Nephron (organoid): ENCODE measurements at regions not wholly inside any gene's neighbourhood (a gene's known extent, or its start where the extent isn't known, plus 50 kb on each side); places are given as distances from the start of the nearest gene placed in this dataset.

Experiments
- H3K27ac Mint-ChIP-seq, 3 experiments: 2 replicates each; pipeline ENCODE4 v1.8.0; 2020; ENCODE audit warnings: mixed read lengths in 3 of 3, mild to moderate bottlenecking in 2 of 3, moderate library complexity in 1 of 3
- H3K27me3 Mint-ChIP-seq: 2 replicates; pipeline ENCODE4 v1.8.0; 2021; ENCODE audit warnings: low read depth, mild to moderate bottlenecking, moderate library complexity, mixed read lengths
- H3K36me3 Mint-ChIP-seq: 2 replicates; pipeline ENCODE4 v1.8.0; 2020; ENCODE audit warnings: low read depth, mixed read lengths
- H3K4me1 Mint-ChIP-seq: 2 replicates; pipeline ENCODE4 v1.8.0; 2020; ENCODE audit warnings: mixed read lengths
- H3K4me3 Mint-ChIP-seq, 3 experiments: 2 replicates each; pipeline ENCODE4 v1.8.0; 2020; ENCODE audit warnings: mild to moderate bottlenecking in 3 of 3, mixed read lengths in 3 of 3, moderate library complexity in 2 of 3
- H3K9me3 Mint-ChIP-seq: 2 replicates; pipeline ENCODE4 v1.8.0; 2020; ENCODE audit warnings: mixed read lengths
- TF ChIP-seq, protein P1 (sequence below), 3 experiments: fragments of 200-600 bp; sonication (generic); IDR thresholded peaks; one replicate each; pipeline ENCODE4 v1.5.0; 2021; ENCODE audit warnings: antibody characterized with exemption in 3 of 3; ENCODE audit not compliant: unreplicated experiment in 3 of 3

DNA sequence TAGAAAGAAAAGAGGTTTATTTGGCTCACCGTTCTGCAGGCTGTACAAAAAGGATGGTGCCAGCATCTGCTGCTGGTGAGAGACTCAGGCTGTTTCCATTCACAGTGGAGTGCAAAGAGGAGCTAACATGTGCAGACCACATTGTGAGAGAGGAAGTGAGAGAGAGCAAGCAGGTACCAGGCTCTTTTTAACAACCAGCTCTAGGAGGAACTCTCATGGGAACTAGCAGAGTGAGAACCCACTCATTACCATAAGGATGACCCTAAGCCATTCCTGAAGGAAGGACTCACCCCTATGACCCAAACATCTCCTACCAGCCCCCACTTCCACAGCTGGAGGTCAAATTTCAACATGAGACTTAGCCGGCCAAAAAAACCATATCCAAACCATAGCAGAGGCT, 158.6 kb upstream of the ADGRL3 start:
- no peaks in the 10 kb centered on the region for H3K4me1 Mint-ChIP-seq
- H3K4me3 Mint-ChIP-seq, result no peak overlapping the region
- H3K27me3 Mint-ChIP-seq, result no peaks in the 10 kb centered on the region
- no peak overlapping the region for H3K27ac Mint-ChIP-seq
- peaks cover 2% of the 10 kb centered on the region for H3K9me3 Mint-ChIP-seq
- H3K36me3 Mint-ChIP-seq, result no peaks in the 10 kb centered on the region
- TF ChIP-seq, protein P1, sequence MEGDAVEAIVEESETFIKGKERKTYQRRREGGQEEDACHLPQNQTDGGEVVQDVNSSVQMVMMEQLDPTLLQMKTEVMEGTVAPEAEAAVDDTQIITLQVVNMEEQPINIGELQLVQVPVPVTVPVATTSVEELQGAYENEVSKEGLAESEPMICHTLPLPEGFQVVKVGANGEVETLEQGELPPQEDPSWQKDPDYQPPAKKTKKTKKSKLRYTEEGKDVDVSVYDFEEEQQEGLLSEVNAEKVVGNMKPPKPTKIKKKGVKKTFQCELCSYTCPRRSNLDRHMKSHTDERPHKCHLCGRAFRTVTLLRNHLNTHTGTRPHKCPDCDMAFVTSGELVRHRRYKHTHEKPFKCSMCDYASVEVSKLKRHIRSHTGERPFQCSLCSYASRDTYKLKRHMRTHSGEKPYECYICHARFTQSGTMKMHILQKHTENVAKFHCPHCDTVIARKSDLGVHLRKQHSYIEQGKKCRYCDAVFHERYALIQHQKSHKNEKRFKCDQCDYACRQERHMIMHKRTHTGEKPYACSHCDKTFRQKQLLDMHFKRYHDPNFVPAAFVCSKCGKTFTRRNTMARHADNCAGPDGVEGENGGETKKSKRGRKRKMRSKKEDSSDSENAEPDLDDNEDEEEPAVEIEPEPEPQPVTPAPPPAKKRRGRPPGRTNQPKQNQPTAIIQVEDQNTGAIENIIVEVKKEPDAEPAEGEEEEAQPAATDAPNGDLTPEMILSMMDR (IDR thresholded peaks at IDR 0.05; ENCODE audit: unreplicated experiment in 3 of 3), result no peak

DNA sequence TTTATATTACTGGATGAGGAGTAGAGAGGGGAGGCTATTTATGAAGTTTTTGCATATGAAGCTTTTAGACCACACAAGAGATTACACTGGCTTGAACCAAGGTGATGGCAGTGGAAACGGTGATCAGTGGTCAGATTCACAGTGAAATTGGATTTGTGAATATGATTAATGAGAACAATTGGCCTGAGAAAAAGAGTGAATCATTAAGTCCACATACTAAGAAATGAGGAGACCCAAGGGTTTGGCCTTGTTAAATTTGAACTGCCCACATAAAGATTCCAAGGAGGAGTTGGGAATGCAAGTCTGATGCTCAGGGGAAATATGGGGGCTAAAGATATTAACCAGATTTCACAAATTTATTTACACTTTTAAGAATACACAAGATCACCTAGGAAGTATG, 155.3 kb upstream of the ADGRL3 start:
- Mint-ChIP-seq H3K27me3 (no peaks in the 10 kb centered on the region), H3K36me3 (no peaks in the 10 kb centered on the region), H3K4me1 (no peaks in the 10 kb centered on the region), H3K4me3 (no peak overlapping the region), H3K27ac (no peak overlapping the region), H3K9me3 (peaks cover 2% of the 10 kb centered on the region)
- TF ChIP-seq, protein P1 (IDR thresholded peaks at IDR 0.05; ENCODE audit: unreplicated experiment in 3 of 3), result no peak

DNA sequence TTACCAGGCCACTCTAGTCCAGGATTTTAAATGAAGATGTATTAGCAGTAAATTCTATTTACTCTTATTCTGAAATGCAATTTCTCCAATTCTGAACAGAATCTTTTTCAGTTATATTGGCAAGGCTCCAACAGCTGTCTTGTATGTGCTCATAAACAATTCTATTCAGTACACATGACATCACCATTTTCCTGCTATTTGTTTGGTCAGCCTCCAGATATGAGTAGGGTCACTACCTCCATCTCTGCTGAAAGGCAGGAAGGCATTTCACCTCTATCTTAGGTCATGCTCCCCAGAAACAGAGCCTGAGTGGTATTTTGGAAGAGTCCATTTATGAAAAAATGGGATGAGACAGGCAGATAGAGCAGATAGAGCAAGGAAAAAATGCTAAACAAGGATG, 151.1 kb upstream of the ADGRL3 start:
- Mint-ChIP-seq H3K27me3 (no peaks in the 10 kb centered on the region), H3K4me1 (no peaks in the 10 kb centered on the region), H3K4me3 (no peak overlapping the region), H3K9me3 (no peaks in the 10 kb centered on the region), H3K27ac (no peak overlapping the region), H3K36me3 (no peaks in the 10 kb centered on the region)
- TF ChIP-seq, protein P1 (IDR thresholded peaks at IDR 0.05; ENCODE audit: unreplicated experiment in 3 of 3), result no peak

DNA sequence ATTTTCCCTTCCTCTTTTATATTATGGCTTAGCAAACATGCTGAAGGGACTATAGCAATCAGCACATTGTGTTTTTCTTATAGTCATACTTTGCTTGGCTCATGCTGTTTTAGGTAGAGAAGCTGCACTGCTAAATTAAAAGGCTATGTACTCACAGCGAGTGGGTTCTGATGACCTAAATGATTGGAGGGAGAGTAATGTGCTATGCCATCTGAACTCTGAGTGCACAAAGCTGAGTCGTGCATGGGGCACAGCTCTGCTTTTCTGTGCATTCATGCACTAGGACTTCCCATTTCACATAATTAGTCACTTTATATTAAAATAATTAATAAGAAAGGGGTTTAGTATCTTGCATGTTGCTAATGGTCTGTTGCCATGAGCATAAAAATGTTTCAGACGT, 132.7 kb upstream of the ADGRL3 start:
- no peaks in the 10 kb centered on the region for H3K36me3 Mint-ChIP-seq
- H3K4me3 Mint-ChIP-seq, result no peak overlapping the region
- TF ChIP-seq, protein P1 (IDR thresholded peaks at IDR 0.05; ENCODE audit: unreplicated experiment in 3 of 3), result no peak
- peaks cover 3% of the 10 kb centered on the region for H3K27me3 Mint-ChIP-seq
- H3K9me3 Mint-ChIP-seq, result no peaks in the 10 kb centered on the region
- no peaks in the 10 kb centered on the region for H3K4me1 Mint-ChIP-seq
- H3K27ac Mint-ChIP-seq, result no peak overlapping the region

DNA sequence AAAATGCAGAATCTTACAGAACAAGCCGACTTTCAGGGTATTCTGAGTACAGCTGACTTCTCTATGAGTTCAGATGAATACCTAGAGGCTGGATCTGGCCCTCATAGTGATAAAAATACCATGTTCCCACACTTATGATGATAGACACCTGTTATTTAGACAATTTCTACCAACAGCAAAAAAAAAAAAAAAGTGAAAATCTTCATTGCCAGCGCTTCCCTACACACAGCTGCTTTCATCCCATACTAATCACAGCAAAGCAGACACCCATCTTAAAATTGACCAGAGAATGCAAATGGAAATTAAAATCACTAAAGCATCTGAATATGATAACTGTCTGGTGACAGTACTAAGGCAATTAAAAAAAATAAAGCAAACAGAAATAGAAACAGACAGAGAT, 132.1 kb upstream of the ADGRL3 start:
- Mint-ChIP-seq H3K27me3 (peaks cover 3% of the 10 kb centered on the region), H3K4me3 (no peak overlapping the region), H3K4me1 (no peaks in the 10 kb centered on the region), H3K27ac (no peak overlapping the region), H3K9me3 (no peaks in the 10 kb centered on the region), H3K36me3 (no peaks in the 10 kb centered on the region)
- TF ChIP-seq, protein P1 (IDR thresholded peaks at IDR 0.05; ENCODE audit: unreplicated experiment in 3 of 3), result no peak

DNA sequence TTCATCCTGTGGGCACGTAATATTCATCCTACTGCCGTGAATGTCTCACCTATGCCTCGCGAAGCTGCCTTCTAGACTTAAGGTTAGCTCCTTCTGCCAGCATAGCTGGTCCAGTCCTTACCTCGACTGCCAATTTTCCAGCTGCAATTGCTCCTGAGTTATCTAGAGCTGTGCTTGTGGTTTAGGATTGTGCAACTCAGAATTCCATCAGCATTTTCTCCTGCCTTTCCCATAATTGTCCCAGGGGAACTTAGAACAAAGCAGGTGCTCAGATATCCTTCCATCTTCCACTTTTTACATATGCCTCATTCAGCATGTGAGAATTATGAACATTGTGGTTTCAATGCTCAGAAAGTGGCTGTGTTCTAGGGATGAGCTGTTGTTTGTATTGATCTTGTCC, 131.4 kb upstream of the ADGRL3 start:
- Mint-ChIP-seq H3K27me3 (peaks cover 3% of the 10 kb centered on the region), H3K9me3 (no peaks in the 10 kb centered on the region), H3K4me1 (no peaks in the 10 kb centered on the region), H3K27ac (no peak overlapping the region), H3K4me3 (no peak overlapping the region), H3K36me3 (no peaks in the 10 kb centered on the region)
- TF ChIP-seq, protein P1 (IDR thresholded peaks at IDR 0.05; ENCODE audit: unreplicated experiment in 3 of 3), result no peak
